H1 (cell line): ENCODE measurements at regions not wholly inside any gene's neighbourhood (a gene's known extent, or its start where the extent isn't known, plus 50 kb on each side); places are given as distances from the start of the nearest gene placed in this dataset.

ENCODE experiments used
- CREB1 ChIP-seq: IDR thresholded peaks from 2 replicates; pipeline ENCODE4 v1.6.1; 2012; ENCODE audit warnings: inconsistent platforms
- PHF8 ChIP-seq: fragments of 200-600 bp; sonication (generic); conservative IDR thresholded peaks from 2 replicates; pipeline ENCODE4 v1.7.1; 2012; ENCODE audit warnings: low read depth, mild to moderate bottlenecking, inconsistent platforms, low read length, moderate library complexity
- POLR2A ChIP-seq, 2 experiments: IDR thresholded peaks; 1 replicate in 1 of 2; 2 replicates in 1 of 2; pipeline ENCODE4 v1.6.1; 2011; ENCODE audit warnings: low read depth in 2 of 2, low read length in 2 of 2, mild to moderate bottlenecking in 2 of 2; ENCODE audit errors: control extremely low read depth in 1 of 2
- POLR2AphosphoS5 ChIP-seq: IDR thresholded peaks from 2 replicates; pipeline ENCODE4 v1.6.1; 2011; ENCODE audit warnings: low read depth, low read length
- SIRT6 ChIP-seq: IDR thresholded peaks from one replicate; pipeline ENCODE4 v1.7.1; 2012; ENCODE audit warnings: low read length, inconsistent platforms
- TF ChIP-seq, protein P1 (sequence below), 3 experiments: IDR thresholded peaks; 1 replicate in 2 of 3; 2 replicates in 1 of 3; pipeline versions ENCODE4 v1.5.1 to v1.6.1; 2011; ENCODE audit warnings: low read length in 3 of 3, mild to moderate bottlenecking in 3 of 3, inconsistent platforms in 2 of 3, low read depth in 1 of 3, moderate library complexity in 1 of 3; ENCODE audit not compliant: insufficient read depth in 1 of 3; ENCODE audit errors: control extremely low read depth in 1 of 3
- TF ChIP-seq, protein P2 (sequence below): fragments of 300-600 bp; sonication (generic); IDR thresholded peaks from 2 replicates; pipeline ENCODE4 v1.7.1; 2012; ENCODE audit warnings: low read length, moderate library complexity, mild to moderate bottlenecking, inconsistent platforms; ENCODE audit not compliant: insufficient replicate concordance

DNA sequence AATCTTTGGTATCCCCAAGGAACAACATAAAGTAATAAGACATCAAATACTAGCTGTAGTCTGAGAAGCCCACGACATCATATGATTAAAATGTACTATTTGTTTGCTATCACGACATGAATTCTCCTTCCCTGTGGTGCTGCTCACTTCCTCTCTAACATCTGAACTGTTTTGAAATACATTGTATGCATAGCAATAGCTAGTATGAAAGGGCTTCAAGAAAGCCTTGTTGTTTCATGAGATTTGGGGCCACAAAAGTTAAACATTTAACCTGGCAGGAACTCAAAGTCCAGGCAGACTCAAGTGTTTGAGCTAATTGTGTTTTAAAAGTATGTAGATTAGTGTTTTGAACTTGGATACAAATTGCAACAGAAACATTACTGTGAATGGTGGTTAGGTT is 237.4 kb upstream of the PTGER4 start:
- TF ChIP-seq SIRT6 (no peak), POLR2AphosphoS5 (no peak), PHF8 (no peak), POLR2A (IDR thresholded peaks at IDR 0.05; ENCODE audit: control extremely low read depth in 1 of 2, low read depth in 2 of 2, low read length in 2 of 2) (no peak), CREB1 (no peak)
- TF ChIP-seq, protein P1, sequence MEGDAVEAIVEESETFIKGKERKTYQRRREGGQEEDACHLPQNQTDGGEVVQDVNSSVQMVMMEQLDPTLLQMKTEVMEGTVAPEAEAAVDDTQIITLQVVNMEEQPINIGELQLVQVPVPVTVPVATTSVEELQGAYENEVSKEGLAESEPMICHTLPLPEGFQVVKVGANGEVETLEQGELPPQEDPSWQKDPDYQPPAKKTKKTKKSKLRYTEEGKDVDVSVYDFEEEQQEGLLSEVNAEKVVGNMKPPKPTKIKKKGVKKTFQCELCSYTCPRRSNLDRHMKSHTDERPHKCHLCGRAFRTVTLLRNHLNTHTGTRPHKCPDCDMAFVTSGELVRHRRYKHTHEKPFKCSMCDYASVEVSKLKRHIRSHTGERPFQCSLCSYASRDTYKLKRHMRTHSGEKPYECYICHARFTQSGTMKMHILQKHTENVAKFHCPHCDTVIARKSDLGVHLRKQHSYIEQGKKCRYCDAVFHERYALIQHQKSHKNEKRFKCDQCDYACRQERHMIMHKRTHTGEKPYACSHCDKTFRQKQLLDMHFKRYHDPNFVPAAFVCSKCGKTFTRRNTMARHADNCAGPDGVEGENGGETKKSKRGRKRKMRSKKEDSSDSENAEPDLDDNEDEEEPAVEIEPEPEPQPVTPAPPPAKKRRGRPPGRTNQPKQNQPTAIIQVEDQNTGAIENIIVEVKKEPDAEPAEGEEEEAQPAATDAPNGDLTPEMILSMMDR (IDR thresholded peaks at IDR 0.05; ENCODE audit: control extremely low read depth in 1 of 3, insufficient read depth in 1 of 3, low read depth in 1 of 3, low read length in 3 of 3): no peak
- TF ChIP-seq, protein P2, sequence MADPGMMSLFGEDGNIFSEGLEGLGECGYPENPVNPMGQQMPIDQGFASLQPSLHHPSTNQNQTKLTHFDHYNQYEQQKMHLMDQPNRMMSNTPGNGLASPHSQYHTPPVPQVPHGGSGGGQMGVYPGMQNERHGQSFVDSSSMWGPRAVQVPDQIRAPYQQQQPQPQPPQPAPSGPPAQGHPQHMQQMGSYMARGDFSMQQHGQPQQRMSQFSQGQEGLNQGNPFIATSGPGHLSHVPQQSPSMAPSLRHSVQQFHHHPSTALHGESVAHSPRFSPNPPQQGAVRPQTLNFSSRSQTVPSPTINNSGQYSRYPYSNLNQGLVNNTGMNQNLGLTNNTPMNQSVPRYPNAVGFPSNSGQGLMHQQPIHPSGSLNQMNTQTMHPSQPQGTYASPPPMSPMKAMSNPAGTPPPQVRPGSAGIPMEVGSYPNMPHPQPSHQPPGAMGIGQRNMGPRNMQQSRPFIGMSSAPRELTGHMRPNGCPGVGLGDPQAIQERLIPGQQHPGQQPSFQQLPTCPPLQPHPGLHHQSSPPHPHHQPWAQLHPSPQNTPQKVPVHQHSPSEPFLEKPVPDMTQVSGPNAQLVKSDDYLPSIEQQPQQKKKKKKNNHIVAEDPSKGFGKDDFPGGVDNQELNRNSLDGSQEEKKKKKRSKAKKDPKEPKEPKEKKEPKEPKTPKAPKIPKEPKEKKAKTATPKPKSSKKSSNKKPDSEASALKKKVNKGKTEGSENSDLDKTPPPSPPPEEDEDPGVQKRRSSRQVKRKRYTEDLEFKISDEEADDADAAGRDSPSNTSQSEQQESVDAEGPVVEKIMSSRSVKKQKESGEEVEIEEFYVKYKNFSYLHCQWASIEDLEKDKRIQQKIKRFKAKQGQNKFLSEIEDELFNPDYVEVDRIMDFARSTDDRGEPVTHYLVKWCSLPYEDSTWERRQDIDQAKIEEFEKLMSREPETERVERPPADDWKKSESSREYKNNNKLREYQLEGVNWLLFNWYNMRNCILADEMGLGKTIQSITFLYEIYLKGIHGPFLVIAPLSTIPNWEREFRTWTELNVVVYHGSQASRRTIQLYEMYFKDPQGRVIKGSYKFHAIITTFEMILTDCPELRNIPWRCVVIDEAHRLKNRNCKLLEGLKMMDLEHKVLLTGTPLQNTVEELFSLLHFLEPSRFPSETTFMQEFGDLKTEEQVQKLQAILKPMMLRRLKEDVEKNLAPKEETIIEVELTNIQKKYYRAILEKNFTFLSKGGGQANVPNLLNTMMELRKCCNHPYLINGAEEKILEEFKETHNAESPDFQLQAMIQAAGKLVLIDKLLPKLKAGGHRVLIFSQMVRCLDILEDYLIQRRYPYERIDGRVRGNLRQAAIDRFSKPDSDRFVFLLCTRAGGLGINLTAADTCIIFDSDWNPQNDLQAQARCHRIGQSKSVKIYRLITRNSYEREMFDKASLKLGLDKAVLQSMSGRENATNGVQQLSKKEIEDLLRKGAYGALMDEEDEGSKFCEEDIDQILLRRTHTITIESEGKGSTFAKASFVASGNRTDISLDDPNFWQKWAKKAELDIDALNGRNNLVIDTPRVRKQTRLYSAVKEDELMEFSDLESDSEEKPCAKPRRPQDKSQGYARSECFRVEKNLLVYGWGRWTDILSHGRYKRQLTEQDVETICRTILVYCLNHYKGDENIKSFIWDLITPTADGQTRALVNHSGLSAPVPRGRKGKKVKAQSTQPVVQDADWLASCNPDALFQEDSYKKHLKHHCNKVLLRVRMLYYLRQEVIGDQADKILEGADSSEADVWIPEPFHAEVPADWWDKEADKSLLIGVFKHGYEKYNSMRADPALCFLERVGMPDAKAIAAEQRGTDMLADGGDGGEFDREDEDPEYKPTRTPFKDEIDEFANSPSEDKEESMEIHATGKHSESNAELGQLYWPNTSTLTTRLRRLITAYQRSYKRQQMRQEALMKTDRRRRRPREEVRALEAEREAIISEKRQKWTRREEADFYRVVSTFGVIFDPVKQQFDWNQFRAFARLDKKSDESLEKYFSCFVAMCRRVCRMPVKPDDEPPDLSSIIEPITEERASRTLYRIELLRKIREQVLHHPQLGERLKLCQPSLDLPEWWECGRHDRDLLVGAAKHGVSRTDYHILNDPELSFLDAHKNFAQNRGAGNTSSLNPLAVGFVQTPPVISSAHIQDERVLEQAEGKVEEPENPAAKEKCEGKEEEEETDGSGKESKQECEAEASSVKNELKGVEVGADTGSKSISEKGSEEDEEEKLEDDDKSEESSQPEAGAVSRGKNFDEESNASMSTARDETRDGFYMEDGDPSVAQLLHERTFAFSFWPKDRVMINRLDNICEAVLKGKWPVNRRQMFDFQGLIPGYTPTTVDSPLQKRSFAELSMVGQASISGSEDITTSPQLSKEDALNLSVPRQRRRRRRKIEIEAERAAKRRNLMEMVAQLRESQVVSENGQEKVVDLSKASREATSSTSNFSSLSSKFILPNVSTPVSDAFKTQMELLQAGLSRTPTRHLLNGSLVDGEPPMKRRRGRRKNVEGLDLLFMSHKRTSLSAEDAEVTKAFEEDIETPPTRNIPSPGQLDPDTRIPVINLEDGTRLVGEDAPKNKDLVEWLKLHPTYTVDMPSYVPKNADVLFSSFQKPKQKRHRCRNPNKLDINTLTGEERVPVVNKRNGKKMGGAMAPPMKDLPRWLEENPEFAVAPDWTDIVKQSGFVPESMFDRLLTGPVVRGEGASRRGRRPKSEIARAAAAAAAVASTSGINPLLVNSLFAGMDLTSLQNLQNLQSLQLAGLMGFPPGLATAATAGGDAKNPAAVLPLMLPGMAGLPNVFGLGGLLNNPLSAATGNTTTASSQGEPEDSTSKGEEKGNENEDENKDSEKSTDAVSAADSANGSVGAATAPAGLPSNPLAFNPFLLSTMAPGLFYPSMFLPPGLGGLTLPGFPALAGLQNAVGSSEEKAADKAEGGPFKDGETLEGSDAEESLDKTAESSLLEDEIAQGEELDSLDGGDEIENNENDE: no peak
